ENCODE measurements at regions not wholly inside any gene's neighbourhood (a gene's known extent, or its start where the extent isn't known, plus 50 kb on each side); places are given as distances from the start of the nearest gene placed in this dataset.

- no peak for DNase-seq (ENCODE audit: low read depth in 3 of 3)
These were observed 457.1 kb upstream of the CPEB2 start for GRCh38 chr4:14545163-14545562.

- no peak for DNase-seq (ENCODE audit: low read depth in 3 of 3)
These were observed 456.5 kb upstream of the CPEB2 start for GRCh38 chr4:14545807-14546206.

GRCh38 chr4:14552119-14552518 is 450.2 kb upstream of the CPEB2 start:
- no peak for DNase-seq (ENCODE audit: low read depth in 3 of 3)

DNA sequence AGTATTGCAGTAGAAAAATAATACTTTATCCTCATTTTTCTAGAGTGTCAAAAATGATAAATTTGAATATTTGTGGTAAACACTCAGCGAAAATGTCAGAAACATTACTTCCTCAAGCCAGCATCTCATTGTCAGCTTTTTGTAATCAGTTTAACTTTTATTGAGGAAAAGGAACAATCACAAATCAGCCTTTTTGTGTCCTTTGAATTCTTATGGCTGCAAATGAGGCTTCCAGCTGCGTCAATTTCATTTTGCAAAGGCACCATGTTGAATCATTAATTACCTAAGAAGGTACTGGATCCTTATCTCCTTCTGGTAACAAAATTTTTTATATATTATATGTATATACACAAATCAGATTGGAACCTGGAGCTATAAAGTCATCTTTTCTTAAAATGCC is 442.6 kb upstream of the CPEB2 start:
- no peak for DNase-seq (ENCODE audit: low read depth in 3 of 3)

- DNase-seq (ENCODE audit: low read depth in 3 of 3), result no peak
These were observed 441.7 kb upstream of the CPEB2 start for GRCh38 chr4:14560577-14560976.

GRCh38 chr4:14562901-14563300 is 439.4 kb upstream of the CPEB2 start:
- DNase-seq (ENCODE audit: low read depth in 3 of 3), result no peak

- DNase-seq (ENCODE audit: low read depth in 3 of 3), result no peak
These were observed 438.0 kb upstream of the CPEB2 start for GRCh38 chr4:14564281-14564680.

DNA sequence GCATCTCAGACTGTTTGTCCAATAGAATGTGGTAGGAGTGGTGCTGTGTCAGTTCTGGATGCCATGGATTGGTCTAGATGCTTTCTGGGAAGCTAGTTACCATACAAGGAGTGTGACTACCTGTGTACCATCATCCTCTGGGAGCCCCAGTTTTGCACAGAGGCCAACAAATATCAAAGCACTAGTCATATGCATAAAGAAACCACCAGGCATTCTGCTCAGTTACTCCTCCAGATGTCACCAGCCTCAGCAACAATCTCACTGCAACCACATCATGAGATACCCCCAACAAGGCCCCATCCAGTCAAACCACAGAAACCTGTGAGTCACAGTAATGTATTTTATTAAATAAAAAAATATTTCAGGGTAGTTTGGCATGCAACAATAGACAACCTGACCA is 435.8 kb upstream of the CPEB2 start:
- DNase-seq (ENCODE audit: low read depth in 3 of 3), result no peak

- DNase-seq (ENCODE audit: low read depth in 3 of 3), result no peak
These were observed 433.9 kb upstream of the CPEB2 start for GRCh38 chr4:14568351-14568750.

DNA sequence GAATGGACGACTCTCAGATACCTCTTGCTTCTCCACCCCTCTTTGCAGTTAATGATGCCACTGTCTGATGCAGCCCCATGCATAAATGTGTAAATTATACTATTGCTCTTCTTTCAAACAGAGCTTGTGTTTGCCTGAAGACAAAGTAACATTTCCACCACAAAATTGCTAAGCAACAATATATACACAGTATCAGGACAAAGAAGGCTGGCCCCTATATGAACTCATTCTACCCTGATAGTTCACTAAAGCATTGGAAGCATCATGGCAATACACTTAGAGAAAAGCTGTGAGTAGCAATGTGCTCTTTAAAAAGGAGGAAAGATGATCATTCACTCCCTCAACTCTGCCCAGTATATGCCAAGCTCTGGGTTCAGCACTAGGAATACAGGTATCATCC is 427.0 kb upstream of the CPEB2 start:
- DNase-seq (ENCODE audit: low read depth in 3 of 3), result no peak

- no peak for DNase-seq (ENCODE audit: low read depth in 3 of 3)
These were observed 426.4 kb upstream of the CPEB2 start for GRCh38 chr4:14575919-14576318.

GRCh38 chr4:14580061-14580460 is 422.2 kb upstream of the CPEB2 start:
- no peak for DNase-seq (ENCODE audit: low read depth in 3 of 3)

GRCh38 chr4:14581741-14582140 is 420.5 kb upstream of the CPEB2 start:
- DNase-seq (ENCODE audit: low read depth in 3 of 3), result no peak

DNA sequence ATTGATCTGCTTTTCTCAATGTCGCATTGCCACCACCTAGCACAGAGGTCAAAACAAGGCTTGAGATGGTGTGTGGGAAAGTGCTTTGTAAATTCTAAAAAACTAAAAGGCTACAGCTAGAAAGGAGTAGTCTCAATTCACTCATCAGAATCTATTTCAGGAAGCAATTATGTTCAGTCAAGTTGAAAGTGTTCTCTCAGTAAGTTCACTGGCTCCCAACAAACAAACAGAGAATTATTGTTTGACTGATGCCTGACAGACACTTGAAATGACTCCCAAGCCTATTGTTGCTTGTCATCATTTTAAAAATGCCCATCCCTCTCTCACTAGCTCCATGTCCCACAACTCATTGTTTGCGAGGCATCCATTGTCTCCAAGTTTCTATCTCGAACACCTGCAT is 419.6 kb upstream of the CPEB2 start:
- no peak for DNase-seq (ENCODE audit: low read depth in 3 of 3)

- no peak for DNase-seq (ENCODE audit: low read depth in 3 of 3)
These were observed 418.9 kb upstream of the CPEB2 start for GRCh38 chr4:14583331-14583730.

DNA sequence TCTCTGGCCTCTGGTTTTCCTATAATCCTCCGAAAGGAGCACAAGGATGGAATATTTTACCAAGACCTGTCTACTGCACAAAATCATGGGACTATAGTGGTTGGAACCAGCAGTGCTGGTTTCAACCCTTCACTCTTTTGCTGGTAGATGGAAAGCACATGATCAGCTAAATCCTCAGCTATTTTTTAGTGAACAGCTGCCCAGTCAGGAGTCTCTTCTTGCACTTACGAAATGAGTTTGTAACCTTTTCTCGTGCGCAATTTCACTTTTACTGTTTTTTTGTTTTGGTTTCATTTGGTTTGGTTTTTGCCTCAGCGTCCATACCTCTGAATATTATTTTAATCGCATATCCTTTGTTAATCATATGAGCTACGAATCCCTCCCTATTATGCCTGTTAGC is 418.5 kb upstream of the CPEB2 start:
- DNase-seq (ENCODE audit: low read depth in 3 of 3), result no peak

DNA sequence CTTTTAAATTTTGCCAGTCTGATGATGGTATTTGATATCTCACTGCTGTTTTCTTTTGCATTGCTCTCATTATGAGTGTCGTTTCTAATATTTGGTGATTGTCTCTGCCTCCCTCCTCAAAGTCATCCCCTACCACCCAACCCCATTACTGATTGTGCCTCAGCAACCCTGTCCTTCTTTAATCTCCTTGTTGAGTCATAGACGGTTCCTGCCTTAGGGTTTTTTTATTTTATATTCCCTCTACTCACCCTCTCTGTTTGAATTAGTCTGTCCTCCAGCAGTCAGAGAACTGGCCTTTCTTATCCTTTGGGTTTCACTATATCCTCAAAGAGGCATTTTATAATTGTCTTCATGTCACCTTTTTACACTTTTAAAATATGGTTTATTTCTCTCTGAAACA is 409.3 kb upstream of the CPEB2 start:
- DNase-seq (ENCODE audit: low read depth in 3 of 3), result no peak

DNA sequence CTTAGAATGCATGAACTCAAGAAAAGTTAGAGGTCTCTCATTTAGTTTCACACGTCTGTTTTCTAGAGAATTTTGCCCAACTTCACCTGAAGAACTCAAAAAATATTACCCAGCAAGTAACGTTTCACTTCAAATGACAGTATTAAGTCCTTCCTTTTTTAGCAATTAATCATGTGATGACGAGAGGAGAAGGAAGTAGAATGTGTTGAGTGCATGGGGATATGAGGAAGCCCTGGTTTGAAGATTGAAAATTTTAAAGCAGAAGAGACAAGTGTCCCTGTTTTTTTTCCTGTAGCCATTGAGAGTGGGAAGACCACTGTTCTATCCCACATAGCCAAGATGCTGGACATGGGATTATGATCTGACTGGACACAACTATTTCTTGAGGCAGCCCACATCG is 406.3 kb upstream of the CPEB2 start:
- DNase-seq (ENCODE audit: low read depth in 3 of 3), result no peak

- DNase-seq (ENCODE audit: low read depth in 3 of 3), result no peak
These were observed 405.8 kb upstream of the CPEB2 start for GRCh38 chr4:14596437-14596836.

- no peak for DNase-seq (ENCODE audit: low read depth in 3 of 3)
These were observed 405.4 kb upstream of the CPEB2 start for GRCh38 chr4:14596904-14597303.

DNA sequence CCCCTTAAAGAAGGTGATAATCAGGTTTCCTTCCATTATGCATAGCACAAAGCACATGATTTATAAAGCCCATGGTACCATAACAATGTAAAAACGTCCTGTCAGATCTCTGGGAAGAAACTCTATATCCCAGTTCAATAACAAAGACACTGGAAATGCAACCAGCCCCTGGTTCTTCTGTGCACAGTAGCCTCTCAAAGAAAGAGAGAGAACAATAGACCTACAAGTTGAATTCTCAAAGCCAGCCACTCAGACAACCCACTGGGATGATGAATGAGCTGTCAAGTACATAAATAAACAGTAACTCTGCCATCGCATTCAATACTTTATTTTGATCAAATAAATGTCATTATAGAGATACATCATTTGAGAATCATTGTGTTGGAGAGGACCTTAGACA is 400.1 kb upstream of the CPEB2 start:
- no peak for DNase-seq (ENCODE audit: low read depth in 3 of 3)

DNA sequence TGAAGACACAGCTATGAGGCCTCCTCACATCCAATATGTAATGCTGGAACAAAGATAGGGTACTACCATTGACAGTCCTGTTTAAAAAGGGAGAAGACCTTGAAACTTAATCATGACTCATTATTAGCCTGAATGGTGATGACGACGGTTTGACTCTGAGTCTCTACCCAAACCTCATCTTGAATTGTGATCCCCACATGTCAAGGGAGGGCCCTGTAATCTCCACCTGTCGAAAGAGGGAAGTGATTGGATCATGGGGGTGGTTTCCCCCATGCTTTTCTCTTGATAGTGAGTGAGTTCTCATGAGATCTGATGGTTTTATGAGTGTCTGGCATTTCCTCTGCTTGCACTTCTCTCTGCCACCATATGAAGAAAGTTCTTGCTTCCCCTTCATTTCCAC is 395.3 kb upstream of the CPEB2 start:
- DNase-seq (ENCODE audit: low read depth in 3 of 3), result no peak

GRCh38 chr4:14607578-14607977 is 394.7 kb upstream of the CPEB2 start:
- DNase-seq (ENCODE audit: low read depth in 3 of 3), result no peak

GRCh38 chr4:14608630-14609029 is 393.7 kb upstream of the CPEB2 start:
- no peak for DNase-seq (ENCODE audit: low read depth in 3 of 3)

DNA sequence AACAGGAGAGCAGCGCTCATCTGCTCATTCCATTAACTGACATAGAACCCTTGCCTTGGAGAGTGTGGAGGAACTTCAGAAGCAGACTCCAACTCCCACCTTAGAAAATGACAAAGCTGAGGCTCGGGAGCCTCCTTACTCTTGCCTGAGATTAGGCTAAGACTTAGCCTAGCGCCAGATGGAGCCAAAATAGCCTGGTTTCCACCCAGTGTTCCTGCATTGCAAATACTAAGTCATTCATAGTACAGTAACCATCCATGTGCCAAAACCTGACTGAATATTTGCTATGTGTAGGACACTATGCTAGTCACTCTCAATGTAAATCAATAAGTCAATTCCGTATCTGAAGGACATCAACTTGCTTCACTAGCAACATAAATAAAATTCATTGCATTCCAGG is 387.4 kb upstream of the CPEB2 start:
- DNase-seq (ENCODE audit: low read depth in 3 of 3), result no peak
